Calu3 (cell line): ENCODE measurements at regions not wholly inside any gene's neighbourhood (a gene's known extent, or its start where the extent isn't known, plus 50 kb on each side); places are given as distances from the start of the nearest gene placed in this dataset.

Source experiments
- BruUV-seq: library from RNA; stranded (reverse); fragments of 400-500 nt; replicated peaks from 2 replicates; lab custom pipeline; 2021; lab: Mats Ljungman, UMichigan
- CTCF ChIA-PET: fragments of 300-600 bp; sonication (Branson Sonifier 250); formaldehyde crosslinking; loops from one replicate; lab custom pipeline; 2022; ENCODE audit warnings: antibody characterized with exemption; lab: Charles Lee
- DNase-seq: peaks from one replicate; pipeline ENCODE4 v3.0.0; 2022
- H3K27ac Mint-ChIP-seq: one replicate; pipeline ENCODE4 v1.8.0; 2022; ENCODE audit warnings: mixed read lengths; ENCODE audit not compliant: unreplicated experiment
- H3K27me3 Mint-ChIP-seq: one replicate; pipeline ENCODE4 v1.8.0; 2022; ENCODE audit warnings: mixed read lengths; ENCODE audit not compliant: unreplicated experiment
- H3K36me3 Mint-ChIP-seq: one replicate; pipeline ENCODE4 v1.8.0; 2022; ENCODE audit warnings: mild to moderate bottlenecking, moderate library complexity, mixed read lengths; ENCODE audit not compliant: insufficient read depth, unreplicated experiment
- H3K4me1 Mint-ChIP-seq: one replicate; pipeline ENCODE4 v1.8.0; 2022; ENCODE audit warnings: mild to moderate bottlenecking, low read depth, mixed read lengths; ENCODE audit not compliant: unreplicated experiment
- H3K4me3 Mint-ChIP-seq: one replicate; pipeline ENCODE4 v1.8.0; 2022; ENCODE audit warnings: mild to moderate bottlenecking, low read depth, moderate library complexity, mixed read lengths; ENCODE audit not compliant: unreplicated experiment
- H3K9me3 Mint-ChIP-seq: one replicate; pipeline ENCODE4 v1.8.0; 2022; ENCODE audit warnings: low read depth, mixed read lengths; ENCODE audit not compliant: unreplicated experiment
- CTCF ChIP-seq: fragments of 200-600 bp; IDR thresholded peaks from one replicate; pipeline ENCODE4 v1.8.0; 2022; ENCODE audit warnings: antibody characterized with exemption; ENCODE audit not compliant: unreplicated experiment
- intact Hi-C: fragments of 100-400 bp; cut with micrococcal nuclease; formaldehyde crosslinking; loops from one replicate; pipeline ENCODE4 v1.10.0; 2022; ENCODE audit not compliant: unreplicated experiment

GRCh38 chr15:80343554-80343992, 60.6 kb upstream of the ARNT2 start:
- no peak for DNase-seq
- Mint-ChIP-seq H3K9me3 (no peaks in the 10 kb centered on the region), H3K4me1 (no peaks in the 10 kb centered on the region), H3K4me3 (no peak overlapping the region), H3K27me3 (peaks cover 98% of the 10 kb centered on the region), H3K36me3 (no peaks in the 10 kb centered on the region), H3K27ac (no peak overlapping the region)
- no TSS peak for BruUV-seq
- intact Hi-C loops, result no loop called here
- CTCF ChIA-PET, result no interaction called here
- TF ChIP-seq CTCF, result no peak

GRCh38 chr15:80350941-80351610, 53.1 kb upstream of the ARNT2 start:
- intact Hi-C loops, result no loop called here
- CTCF ChIA-PET, result no interaction called here
- Mint-ChIP-seq H3K36me3 (no peaks in the 10 kb centered on the region), H3K27me3 (peaks cover 86% of the 10 kb centered on the region), H3K4me1 (no peaks in the 10 kb centered on the region), H3K4me3 (no peak overlapping the region), H3K9me3 (peaks cover 3% of the 10 kb centered on the region), H3K27ac (no peak overlapping the region)
- no TSS peak for BruUV-seq
- no peak for DNase-seq
- no peak for TF ChIP-seq CTCF
